Left colon (tissue), 2 donors: ENCODE measurements at regions not wholly inside any gene's neighbourhood (a gene's known extent, or its start where the extent isn't known, plus 50 kb on each side); places are given as distances from the start of the nearest gene placed in this dataset.

Experiments used
- ATAC-seq: fragments of 200-7000 bp; cut with Tn5 transposase; one replicate; pipeline ENCODE4 v1.9.1; 2020; ENCODE audit warnings: mild to moderate bottlenecking, moderate library complexity
- DNase-seq, 2 donors: peaks; one replicate each; pipeline ENCODE4 v3.0.0-alpha.2; 2020
- intact Hi-C, 2 donors: fragments of 100-400 bp; cut with DNase I in 1 of 2; cut with micrococcal nuclease in 1 of 2; formaldehyde crosslinking; loops; one replicate each; pipeline versions ENCODE4 v1.11.2 to v1.14.0; 2022; cut with DNase I, micrococcal nuclease
- donor health status: DM: no; HTN: no; CAD: no.
- donor health status: DM: yes; HTN: yes; CAD: no.

DNA sequence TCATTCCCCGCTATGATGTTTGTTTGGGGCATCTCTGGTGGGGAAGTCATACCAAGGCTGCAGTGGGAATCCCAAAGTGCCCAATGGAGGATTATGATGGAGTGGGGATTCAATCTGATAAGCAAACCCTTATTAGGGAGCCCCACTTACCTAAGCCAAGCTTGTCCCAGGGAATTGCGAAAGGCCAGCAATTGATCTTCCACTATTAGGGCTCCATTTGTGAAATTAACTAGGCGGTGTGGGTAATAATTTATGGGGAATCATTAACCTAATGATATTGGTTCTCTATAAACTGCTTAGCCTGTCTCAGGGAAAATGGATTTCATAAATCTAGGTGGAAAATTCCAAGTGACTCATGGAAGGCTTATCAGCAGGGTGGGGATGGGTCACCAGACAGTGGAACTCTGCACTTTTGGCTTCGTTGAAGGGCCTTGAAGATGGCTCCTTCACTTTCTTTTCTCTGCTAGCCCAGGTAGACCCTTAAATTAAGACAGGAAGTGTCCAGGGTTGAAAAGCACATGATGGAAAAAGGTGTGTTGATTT is 113.0 kb upstream of the WSCD2 start:
- DNase-seq (no peak), ATAC-seq (no peak)
- intact Hi-C loops = no loop called here

DNA sequence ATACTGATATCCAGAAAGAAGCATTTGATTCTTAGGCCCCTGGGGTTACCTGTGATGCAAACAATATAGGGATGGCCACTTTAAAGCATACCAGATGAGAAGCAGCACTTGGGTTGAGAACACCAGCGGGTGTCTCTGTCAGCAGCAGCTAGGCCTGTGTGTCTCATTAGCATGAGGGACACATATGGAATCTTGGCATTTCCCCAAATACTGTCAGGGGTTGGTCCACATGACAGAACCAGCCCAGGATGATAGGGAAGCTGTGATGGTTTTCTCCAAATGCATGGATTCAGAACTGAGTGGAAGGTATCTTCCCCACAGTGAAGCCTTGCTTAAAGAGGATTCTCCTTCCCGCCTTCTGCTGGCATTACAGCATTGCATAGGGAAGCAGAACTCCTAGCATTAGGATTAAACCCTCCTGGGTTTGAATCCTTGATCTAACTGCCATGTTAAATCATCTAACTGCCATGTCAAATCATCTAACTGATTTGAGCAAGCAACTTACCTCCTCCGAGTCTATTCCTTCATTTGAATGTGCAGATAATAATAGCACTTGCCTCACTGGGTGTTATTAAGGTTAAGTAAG is 111.5 kb upstream of the WSCD2 start:
- no peak for DNase-seq
- ATAC-seq = no peak
- intact Hi-C loops = no loop called here

DNA sequence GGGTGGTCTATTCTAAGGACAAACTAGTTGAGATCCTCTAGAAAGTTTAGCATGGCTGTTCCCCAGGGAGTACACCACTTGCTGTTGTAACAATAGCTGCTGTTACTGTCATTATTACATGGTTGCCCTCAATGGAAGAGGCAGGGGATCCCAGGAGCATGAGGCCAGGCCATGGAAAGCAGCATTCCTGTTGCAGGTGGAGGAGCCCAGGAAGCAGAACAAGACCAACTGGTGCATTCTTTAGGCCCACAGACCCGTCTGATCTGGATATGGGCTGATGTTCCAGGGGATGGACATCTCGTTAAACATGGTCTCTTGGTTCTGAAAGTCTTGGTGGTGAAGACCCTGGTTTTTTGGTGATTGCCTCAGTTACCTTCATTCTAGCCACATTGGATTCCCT is 109.2 kb upstream of the WSCD2 start:
- no peak for DNase-seq
- no peak for ATAC-seq
- intact Hi-C loops = no loop called here

DNA sequence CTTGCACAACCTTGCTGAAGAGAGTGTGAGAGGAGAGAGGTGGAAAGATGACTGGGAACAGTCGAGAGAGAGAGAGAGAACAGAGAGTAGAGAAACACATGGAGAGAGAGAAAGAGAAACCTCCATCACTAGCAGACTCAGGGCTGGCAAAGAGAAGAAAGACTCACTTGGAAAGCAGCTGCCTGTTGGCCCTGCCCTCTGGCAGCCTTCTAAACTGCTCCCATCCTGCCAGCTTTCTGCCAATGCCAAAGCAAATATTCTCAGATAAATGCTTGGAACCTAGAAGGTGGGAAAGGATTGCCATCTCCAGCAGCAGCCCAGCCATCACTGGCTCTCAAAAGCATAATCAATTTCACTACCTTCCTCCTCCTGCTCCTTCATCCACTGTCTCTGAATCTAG is 107.9 kb upstream of the WSCD2 start:
- ATAC-seq (no peak), DNase-seq (no peak)
- intact Hi-C loops = no loop called here

DNA sequence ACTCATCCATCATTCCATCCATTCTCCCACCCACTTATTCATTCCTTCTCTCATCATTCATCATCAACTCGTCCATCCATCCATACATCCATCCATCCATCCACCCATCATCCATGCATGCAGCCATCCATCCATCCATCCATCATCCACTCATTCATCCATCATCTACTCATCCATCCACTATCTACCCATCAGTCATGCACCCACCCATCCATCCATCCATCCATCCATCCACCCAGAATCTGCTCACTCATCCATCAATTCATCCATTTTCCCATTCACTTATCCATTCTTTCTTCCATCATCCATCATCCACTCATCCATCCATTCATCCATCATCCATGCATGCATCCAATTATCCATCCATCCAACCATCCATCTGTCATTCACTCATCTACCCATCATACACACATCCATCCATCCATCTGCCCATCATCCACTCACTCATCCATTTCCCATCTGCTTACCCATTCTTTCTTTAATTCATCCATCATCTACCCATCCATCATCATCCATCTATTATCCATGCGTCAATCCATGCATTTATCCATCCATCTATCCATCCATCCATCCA is 107.1 kb upstream of the WSCD2 start:
- intact Hi-C loops = no loop called here
- no peak for ATAC-seq

DNA sequence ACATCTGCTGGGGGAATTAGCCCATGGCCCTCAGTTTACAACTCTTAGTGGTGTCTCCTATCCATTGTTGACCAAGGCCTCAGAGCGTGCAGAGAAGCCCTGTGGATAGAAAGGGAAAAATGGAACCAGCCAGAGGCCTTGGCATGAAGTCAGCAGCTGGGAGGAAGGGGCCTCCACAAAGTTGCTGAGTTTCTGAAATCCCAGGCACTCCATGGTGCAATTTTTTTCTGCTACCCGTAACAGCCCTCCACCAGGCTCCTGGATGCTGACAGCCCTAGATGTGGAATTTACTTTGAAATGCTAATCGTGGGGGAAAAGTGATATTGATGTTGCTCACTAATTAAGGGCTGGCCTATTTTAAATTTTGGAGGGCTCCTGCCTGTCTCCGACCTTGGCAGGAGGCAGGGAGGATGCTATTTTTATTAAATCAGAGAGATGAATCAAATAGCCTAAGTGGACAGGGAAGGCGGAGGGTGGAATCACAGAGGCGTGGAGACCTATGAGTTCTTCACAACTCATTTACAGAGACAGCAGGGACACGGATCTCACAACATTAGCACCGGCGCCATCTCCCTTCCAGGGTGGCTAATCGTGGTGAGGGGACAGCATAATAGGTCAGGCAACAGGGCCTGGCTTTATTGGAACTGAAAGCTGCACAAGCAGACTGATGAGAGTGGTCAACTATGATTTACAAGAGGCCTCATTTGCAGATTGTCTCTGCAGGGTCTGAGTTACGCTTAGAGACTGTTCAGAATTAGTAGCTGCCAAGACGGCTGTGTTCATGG is 99.8 kb upstream of the WSCD2 start:
- intact Hi-C loops = no loop called here
- ATAC-seq = no peak
- DNase-seq = no peak

More for the DNA sequence above, 107.1 kb upstream of the WSCD2 start:
- no peak for DNase-seq

DNA sequence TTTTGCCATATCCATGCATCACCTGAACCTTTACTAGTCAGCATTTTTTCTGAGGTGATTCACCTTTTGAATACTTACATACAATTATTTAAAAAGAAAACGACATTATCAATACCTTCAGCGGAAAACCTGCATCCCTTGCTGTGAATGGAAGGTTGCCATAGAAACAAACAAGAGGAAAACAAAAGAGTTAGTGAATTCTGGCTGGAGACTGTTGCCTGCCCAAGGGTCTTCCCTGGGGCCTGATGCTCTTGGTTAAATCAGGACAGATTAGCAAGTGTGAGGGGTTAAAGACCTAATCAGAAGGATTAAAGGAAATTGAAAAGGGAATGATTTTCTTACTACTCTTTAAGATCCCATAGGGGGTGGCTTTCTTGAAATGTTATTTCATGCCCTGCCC is 96.0 kb upstream of the WSCD2 start:
- intact Hi-C loops = no loop called here
- ATAC-seq (no peak), DNase-seq (no peak)

DNA sequence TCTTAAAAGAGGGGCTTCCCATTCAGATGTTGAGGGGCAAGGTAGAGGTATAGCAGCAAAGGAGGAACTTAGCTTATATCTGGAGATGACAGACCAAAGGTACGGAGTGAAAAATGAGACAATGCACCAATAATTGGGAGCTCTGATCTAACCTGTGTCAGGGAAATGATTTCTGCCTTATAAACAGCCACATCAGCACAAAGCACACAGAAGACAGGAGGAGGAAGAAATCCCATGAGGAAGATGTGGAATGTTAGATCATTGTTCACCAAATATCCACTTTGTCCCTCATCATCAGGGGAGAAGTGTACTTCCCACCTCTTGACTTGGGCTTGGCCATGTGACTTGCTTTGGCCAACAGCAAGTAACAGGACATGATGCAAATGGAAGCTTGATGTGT is 93.7 kb upstream of the WSCD2 start:
- DNase-seq (no peak), ATAC-seq (no peak)

DNA sequence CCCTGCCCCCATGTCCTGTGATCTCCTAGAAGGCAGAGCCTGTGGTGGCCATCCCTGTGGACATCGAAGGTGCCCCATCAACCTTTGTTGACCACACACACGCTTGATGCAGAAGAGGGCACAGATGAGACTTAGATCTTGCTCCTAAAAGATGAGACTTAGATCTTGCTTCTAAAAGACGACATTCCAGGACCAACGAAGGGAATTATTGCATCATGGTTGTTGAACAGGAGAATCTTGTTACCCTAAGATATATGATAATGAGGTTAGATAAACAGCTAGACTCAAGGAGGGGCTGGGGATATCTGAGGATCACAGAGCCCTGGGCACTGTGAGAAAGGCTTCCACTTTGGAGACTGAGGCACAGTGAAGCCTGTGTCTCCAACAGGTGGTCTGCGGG is 91.1 kb upstream of the WSCD2 start:
- ATAC-seq = no peak
- intact Hi-C loops = no loop called here

More for the DNA sequence above, 93.7 kb upstream of the WSCD2 start:
- intact Hi-C loops = no loop called here

DNA sequence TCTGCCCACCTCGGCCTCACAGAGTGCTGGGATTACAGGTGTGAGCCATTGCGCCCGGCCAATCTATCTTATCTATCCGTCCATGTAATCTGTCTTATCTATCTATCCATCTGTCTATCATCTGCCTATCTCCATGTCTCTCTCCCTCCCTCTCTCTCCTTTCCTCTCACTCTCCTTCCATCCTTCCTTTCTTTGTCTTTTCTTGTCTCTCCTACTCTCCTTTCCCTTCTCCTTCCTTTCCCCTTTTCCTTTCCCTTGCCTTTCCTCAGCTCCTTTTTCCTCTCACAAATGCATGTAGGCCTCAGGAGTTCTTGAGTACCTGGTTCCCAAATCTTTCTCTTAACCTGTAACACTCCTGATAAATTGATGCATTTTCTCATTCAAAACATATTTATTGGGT is 89.3 kb upstream of the WSCD2 start:
- intact Hi-C loops = no loop called here
- ATAC-seq (no peak), DNase-seq (no peak)

More for the DNA sequence above, 91.1 kb upstream of the WSCD2 start:
- DNase-seq = no peak

DNA sequence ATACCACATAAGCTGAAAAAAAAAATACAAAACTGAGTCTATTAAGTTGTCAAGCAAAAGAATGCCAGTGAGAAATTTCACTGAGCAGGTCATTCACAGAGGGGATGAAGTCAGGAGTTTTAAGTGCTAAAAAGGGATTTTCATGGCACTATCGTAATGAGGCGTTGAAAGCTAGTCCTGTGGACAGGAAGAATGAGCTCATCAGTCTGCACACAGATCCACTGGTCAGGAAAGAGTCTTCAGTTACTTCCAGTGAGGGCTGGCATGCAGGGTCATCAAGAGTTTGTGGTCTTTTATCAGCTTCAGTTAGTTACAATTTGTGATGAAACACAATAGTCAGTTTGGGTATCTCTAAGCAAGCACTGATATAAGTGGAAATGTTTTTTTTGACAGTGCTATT is 88.1 kb upstream of the WSCD2 start:
- ATAC-seq (no peak), DNase-seq (no peak)
- intact Hi-C loops = no loop called here

DNA sequence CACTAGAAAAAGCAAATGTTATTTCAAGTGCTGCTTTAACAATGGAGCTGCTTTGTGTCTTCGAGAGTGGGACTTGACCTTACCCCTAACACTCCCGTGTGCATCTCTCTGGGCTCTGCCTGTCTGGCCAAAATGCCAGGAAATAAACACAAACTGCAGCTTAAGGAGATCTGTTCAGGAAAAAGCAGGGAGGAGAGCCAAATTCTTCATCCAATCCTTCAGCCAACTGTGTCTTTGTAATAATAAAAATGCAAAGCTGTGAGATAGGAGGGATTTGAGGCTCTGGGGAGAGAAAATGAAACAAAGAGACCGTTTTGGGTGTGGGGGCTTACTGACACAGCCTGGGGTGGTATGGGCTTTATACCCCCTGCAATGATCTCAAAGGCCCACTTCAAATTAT is 85.8 kb upstream of the WSCD2 start:
- no peak for DNase-seq
- intact Hi-C loops = no loop called here
- no peak for ATAC-seq

DNA sequence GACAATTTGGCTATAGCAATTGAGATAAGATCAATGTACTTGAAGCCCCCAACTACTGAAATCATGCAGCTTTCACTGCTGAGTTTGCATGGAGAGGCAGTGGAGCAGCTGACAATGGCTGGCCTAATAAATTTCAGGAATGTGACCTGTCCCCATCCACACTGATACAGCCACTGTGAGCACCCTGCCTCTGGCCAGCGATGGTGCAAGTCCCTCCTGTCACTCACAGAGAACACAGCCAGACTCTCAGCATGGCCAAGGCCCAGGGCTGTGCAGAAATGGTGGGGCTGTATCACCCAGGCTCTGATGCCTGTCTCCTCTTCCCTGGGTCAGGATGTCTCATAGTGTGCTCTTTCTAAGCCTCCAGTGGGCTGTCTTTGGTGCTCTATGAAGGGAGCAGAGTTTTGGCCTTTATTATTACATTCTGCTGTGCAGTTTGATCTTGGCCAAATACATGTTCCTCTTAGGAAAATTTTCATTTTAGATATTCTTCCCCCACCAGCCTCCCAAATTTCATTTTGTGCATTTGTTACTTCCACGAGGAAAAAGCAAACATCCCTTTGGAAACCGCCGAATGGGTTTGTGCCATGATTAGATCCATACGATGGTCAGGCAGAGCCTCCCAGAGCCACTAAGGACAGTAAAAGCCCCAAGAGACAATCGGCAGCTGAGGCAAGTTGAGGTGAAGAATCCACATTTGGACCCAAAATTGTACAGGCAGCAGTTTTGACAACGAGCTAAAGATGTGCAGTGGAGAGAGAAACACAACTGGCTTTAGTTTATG is 85.1 kb upstream of the WSCD2 start:
- DNase-seq (no peak), ATAC-seq (no peak)
- intact Hi-C loops = no loop called here

DNA sequence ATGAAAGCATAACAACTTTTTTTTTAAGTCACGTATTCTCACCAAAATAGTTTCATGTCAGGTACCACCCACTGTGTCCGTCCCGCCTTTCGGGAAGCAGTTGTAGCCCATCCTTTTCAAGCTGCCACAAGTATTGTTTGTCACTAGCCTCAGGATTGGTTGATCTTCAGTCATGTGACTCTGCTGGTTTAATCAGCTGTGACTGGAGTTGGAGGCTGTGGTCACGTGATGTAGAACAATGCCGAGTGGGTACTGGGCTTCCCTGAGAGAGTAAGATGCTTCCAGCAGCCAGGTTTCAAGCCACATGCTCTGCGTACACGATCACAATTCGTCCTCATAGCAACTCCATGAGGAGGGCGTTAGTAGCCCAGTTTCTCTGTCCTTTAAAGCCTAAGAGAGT is 83.0 kb upstream of the WSCD2 start:
- ATAC-seq (no peak), DNase-seq (no peak)
- intact Hi-C loops = no loop called here

DNA sequence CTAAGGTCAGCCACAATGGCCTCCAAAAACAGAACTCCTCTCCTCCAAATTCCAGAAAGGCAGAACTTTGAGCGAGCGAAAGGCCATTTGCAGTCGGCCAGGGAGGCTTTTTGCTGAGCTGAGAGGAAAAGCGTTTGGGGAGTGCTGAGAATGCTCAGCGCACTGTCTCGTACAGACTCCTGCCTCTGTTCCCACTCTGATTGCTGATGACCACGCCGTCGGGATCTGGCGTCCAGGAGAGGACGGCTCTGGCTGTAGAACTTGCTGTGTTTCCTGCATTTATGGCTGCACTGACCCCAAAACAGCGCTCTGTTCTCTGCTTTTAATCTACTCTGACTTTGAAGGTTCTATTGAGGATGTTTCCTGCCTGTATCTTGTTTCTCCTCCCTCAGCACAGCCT is 82.4 kb upstream of the WSCD2 start:
- intact Hi-C loops = no loop called here
- ATAC-seq (no peak), DNase-seq (no peak)

DNA sequence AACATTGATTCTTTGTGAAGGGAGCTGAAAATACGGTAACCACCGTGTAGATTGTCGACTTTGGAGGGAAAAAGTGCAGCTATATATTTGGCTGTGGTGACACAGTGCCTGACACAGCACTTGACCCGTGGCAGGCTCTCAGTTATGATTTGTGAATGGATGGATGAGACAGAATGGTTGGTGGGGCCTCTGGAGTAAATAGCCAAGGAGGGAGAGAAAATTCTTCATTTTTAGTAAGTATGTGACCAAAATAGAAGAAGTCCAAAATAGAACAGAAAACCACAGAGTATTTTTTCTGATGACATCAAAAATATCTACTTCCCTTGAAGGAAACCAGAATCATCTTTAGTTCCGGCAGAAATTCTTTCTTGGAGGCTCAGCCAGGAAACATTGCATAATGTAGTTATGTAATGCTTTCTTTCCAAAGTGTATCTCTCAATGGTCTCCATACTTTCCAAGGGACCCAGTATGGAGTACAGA is 82.0 kb upstream of the WSCD2 start:
- ATAC-seq (no peak), DNase-seq (no peak)
- intact Hi-C loops = no loop called here

DNA sequence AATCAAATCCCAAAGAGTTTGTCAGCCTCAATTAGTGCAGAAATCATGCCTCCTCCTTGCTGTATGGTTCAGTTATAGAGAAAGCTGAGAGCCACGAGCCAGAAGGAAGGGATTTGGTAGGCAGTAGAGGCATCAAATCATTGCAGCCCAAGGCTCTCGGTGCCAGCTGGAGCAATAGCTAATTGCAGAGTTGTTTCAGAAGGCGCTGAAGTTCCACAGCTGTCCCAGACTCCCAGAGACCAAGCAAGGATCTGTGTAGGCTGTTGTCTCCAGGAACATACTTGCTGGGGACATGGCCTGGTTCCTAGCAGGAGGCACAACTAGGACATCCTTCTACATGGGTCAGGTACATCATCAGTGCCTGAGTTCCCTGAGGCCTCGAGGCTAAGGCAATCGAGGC is 80.4 kb upstream of the WSCD2 start:
- ATAC-seq = no peak
- intact Hi-C loops = no loop called here
- DNase-seq = no peak

DNA sequence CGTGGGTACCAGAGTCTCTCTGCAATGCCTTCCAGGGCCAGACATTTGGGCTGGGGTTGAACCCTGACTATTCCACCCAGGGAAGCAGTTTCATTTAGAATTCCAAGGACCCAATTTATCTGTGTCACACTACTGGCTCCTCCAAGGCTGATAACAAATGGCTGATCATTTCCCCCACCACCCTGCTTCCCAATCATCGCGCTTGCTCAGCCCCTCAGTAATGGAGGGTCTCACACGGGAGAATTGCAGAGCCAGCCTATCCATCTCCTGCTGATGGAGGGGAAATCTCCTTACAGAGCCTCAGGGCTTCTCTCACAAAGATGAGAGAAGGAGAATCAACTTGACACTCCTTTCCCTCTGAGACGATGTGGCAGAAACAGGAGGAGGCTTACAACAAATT is 78.4 kb upstream of the WSCD2 start:
- DNase-seq (no peak), ATAC-seq (no peak)
- intact Hi-C loops = no loop called here

DNA sequence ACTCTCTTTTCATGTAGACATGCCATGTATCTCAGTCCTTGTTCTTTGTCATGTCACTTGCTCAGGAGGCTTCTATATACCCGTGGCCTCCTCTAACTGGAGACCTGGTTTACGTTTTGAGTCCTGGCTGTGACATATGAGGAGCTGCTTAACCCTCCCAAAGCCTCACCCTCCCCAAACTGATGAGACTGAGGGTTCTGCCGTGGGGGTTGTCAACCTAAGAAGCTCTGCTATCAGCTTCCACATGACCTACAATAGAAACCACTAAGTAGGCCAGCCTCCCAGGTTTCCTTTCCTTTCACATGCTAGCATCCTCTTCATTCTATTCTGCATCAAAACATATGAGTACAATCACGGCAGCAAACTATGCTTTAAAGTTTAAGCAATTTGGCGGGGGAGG is 76.8 kb upstream of the WSCD2 start:
- DNase-seq (no peak), ATAC-seq (no peak)
- intact Hi-C loops = no loop called here

DNA sequence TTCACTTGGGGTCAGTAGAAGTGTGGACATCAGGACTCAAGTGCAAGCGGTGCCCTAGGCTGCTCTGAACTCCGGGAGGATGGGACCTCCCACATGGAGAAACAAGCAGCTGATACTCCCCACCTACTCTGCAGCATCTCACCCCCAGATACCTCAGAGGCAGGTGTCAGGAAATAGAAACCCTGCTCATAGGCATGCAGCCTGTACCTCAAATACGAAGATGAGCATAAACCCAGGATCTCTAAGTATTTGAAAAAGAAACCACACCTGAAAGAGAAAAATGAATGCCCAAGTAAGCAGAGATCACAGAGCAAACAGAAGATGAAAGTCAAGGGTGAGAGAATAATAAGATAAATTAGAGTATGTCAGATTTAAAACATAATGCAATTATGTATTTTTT is 75.6 kb upstream of the WSCD2 start:
- DNase-seq (no peak), ATAC-seq (no peak)
- intact Hi-C loops = no loop called here
